IPS DF 6.9 (cell line): ENCODE measurements at regions not wholly inside any gene's neighbourhood (a gene's known extent, or its start where the extent isn't known, plus 50 kb on each side); places are given as distances from the start of the nearest gene placed in this dataset.

Experiments used
- DNase-seq: peaks from one replicate; pipeline ENCODE4 v3.0.0-alpha.2; 2013; ENCODE audit warnings: low read depth, low spot score
- H3K27ac ChIP-seq: one replicate; pipeline ENCODE4 v1.5.1; 2013; ENCODE audit warnings: low read length, control low read depth
- H3K27me3 ChIP-seq: 2 replicates; pipeline ENCODE4 v1.6.1; 2013; ENCODE audit warnings: mild to moderate bottlenecking, low read length; ENCODE audit not compliant: control insufficient read depth, insufficient read depth
- H3K36me3 ChIP-seq: 2 replicates; pipeline ENCODE4 v1.6.1; 2013; ENCODE audit warnings: low read length; ENCODE audit not compliant: control insufficient read depth, insufficient read depth
- H3K4me1 ChIP-seq: 2 replicates; pipeline ENCODE4 v1.6.1; 2013; ENCODE audit warnings: low read length; ENCODE audit not compliant: control insufficient read depth, insufficient read depth
- H3K4me3 ChIP-seq: 2 replicates; pipeline ENCODE4 v1.5.1; 2013; ENCODE audit warnings: mild to moderate bottlenecking, low read length
- H3K9me3 ChIP-seq: 2 replicates; pipeline ENCODE4 v1.6.1; 2013; ENCODE audit warnings: low read length, inconsistent platforms; ENCODE audit not compliant: control insufficient read depth, insufficient read depth
- WGBS: extraction: QIAGEN DNeasy Blood & Tissue Kit; methylation state at CpG from one replicate; pipeline ENCODE4 v1.1.7; 2013; ENCODE audit warnings: mixed read lengths, missing lambda C conversion rate; ENCODE audit not compliant: insufficient read length, insufficient coverage; 5-methylcytosine and 5-hydroxymethylcytosine counted together

GRCh38 chr10:130723704-130724103 is 587.5 kb downstream of the GLRX3 start:
- Histone ChIP-seq H3K27ac (no peak overlapping the region), H3K36me3 (no peaks in the 10 kb centered on the region), H3K9me3 (peaks cover 30% of the 10 kb centered on the region), H3K4me3 (no peak overlapping the region), H3K27me3 (no peaks in the 10 kb centered on the region; the same call in 1 of the 2 replicates), H3K4me1 (no peaks in the 10 kb centered on the region)
- no peak for DNase-seq
- WGBS: no CpG with 5 or more reads among the region's 3 CpGs

- no peaks in the 10 kb centered on the region; the same call in 1 of the 2 replicates for H3K27me3 ChIP-seq
- H3K4me1 ChIP-seq: no peaks in the 10 kb centered on the region
- H3K9me3 ChIP-seq: peaks cover 33% of the 10 kb centered on the region
- H3K36me3 ChIP-seq: no peaks in the 10 kb centered on the region
- no CpG with 5 or more reads among the region's 7 CpGs for WGBS
- H3K4me3 ChIP-seq: no peak overlapping the region
- no peak overlapping the region for H3K27ac ChIP-seq
- no peak for DNase-seq
Observed at GRCh38 chr10:130725474-130725970, 586.0 kb downstream of the TCERG1L start.

GRCh38 chr10:130726996-130727725 is 584.4 kb downstream of the TCERG1L start:
- Histone ChIP-seq H3K4me1 (no peaks in the 10 kb centered on the region), H3K27me3 (no peaks in the 10 kb centered on the region; the same call in 1 of the 2 replicates), H3K4me3 (no peak overlapping the region), H3K9me3 (peaks cover 30% of the 10 kb centered on the region), H3K27ac (no peak overlapping the region), H3K36me3 (no peaks in the 10 kb centered on the region)
- no peak for DNase-seq
- WGBS: no CpG with 5 or more reads among the region's 23 CpGs

- DNase-seq: no peak
- no CpG with 5 or more reads among the region's 15 CpGs for WGBS
Observed at GRCh38 chr10:130727766-130728490, 583.6 kb downstream of the TCERG1L start.

GRCh38 chr10:130728531-130729215 is 582.8 kb downstream of the TCERG1L start:
- Histone ChIP-seq H3K4me1 (no peaks in the 10 kb centered on the region), H3K9me3 (peaks cover 29% of the 10 kb centered on the region), H3K4me3 (no peak overlapping the region), H3K27ac (no peak overlapping the region), H3K36me3 (no peaks in the 10 kb centered on the region), H3K27me3 (no peaks in the 10 kb centered on the region; the same call in 1 of the 2 replicates)
- no peak for DNase-seq
- no CpG with 5 or more reads among the region's 23 CpGs for whole genome bisulfite sequencing

More at GRCh38 chr10:130727766-130728490, 583.6 kb downstream of the TCERG1L start:
- no peaks in the 10 kb centered on the region for H3K36me3 ChIP-seq
- H3K9me3 ChIP-seq: peaks cover 30% of the 10 kb centered on the region
- no peak overlapping the region for H3K4me3 ChIP-seq
- no peak overlapping the region for H3K27ac ChIP-seq
- H3K4me1 ChIP-seq: no peaks in the 10 kb centered on the region
- no peaks in the 10 kb centered on the region; the same call in 1 of the 2 replicates for H3K27me3 ChIP-seq

GRCh38 chr10:130729876-130730275 is 581.6 kb downstream of the TCERG1L start:
- DNase-seq: no peak
- H3K4me3 ChIP-seq: no peak overlapping the region

GRCh38 chr10:130737186-130737585 is 574.3 kb downstream of the TCERG1L start:
- H3K27ac ChIP-seq: no peak overlapping the region
- H3K27me3 ChIP-seq: no peaks in the 10 kb centered on the region
- no peaks in the 10 kb centered on the region for H3K4me1 ChIP-seq
- H3K4me3 ChIP-seq: no peak overlapping the region
- H3K9me3 ChIP-seq: peaks cover 22% of the 10 kb centered on the region
- WGBS: no CpG with 5 or more reads among the region's 2 CpGs
- DNase-seq: no peak
- H3K36me3 ChIP-seq: no peaks in the 10 kb centered on the region

More at GRCh38 chr10:130729876-130730275, 581.6 kb downstream of the TCERG1L start:
- H3K27me3 ChIP-seq: no peaks in the 10 kb centered on the region; the same call in 1 of the 2 replicates
- no peaks in the 10 kb centered on the region for H3K4me1 ChIP-seq
- peaks cover 25% of the 10 kb centered on the region for H3K9me3 ChIP-seq
- no peaks in the 10 kb centered on the region for H3K36me3 ChIP-seq
- no peak overlapping the region for H3K27ac ChIP-seq

- Histone ChIP-seq H3K9me3 (peaks cover 23% of the 10 kb centered on the region), H3K36me3 (no peaks in the 10 kb centered on the region), H3K4me1 (no peaks in the 10 kb centered on the region), H3K4me3 (no peak overlapping the region), H3K27ac (no peak overlapping the region), H3K27me3 (no peaks in the 10 kb centered on the region)
- DNase-seq: no peak
- WGBS: no CpG with 5 or more reads among the region's 5 CpGs
Observed at GRCh38 chr10:130737621-130738020, 573.9 kb downstream of the TCERG1L start.

- Histone ChIP-seq H3K9me3 (peaks cover 27% of the 10 kb centered on the region), H3K36me3 (no peaks in the 10 kb centered on the region), H3K4me3 (no peak overlapping the region), H3K27me3 (no peaks in the 10 kb centered on the region), H3K27ac (no peak overlapping the region), H3K4me1 (no peaks in the 10 kb centered on the region)
- DNase-seq: no peak
- WGBS: no CpG with 5 or more reads among the region's 6 CpGs
Observed at GRCh38 chr10:130739016-130739756, 572.3 kb downstream of the TCERG1L start.

- no peaks in the 10 kb centered on the region for H3K36me3 ChIP-seq
- H3K4me1 ChIP-seq: no peaks in the 10 kb centered on the region
- peaks cover 30% of the 10 kb centered on the region for H3K9me3 ChIP-seq
- no peak for DNase-seq
- H3K27me3 ChIP-seq: no peaks in the 10 kb centered on the region
- WGBS: no CpG with 5 or more reads among the region's 9 CpGs
- no peak overlapping the region for H3K4me3 ChIP-seq
- no peak overlapping the region for H3K27ac ChIP-seq
Observed at GRCh38 chr10:130739757-130740145, 571.8 kb downstream of the TCERG1L start.
